Activated CD4-positive, alpha-beta T cell treated with anti-CD3 and anti-CD28 coated beads, Interleukin-2, amount 50 U/mL, for 48 hours (primary cell): ENCODE measurements at regions not wholly inside any gene's neighbourhood (a gene's known extent, or its start where the extent isn't known, plus 50 kb on each side); places are given as distances from the start of the nearest gene placed in this dataset.
"Not testable (repeated sequence)": the region's sequence is repeated elsewhere in the genome, so short reads cannot be mapped to it uniquely, and the experiment has no call there.

Source experiments
- DNase-seq, 2 experiments: peaks; one replicate each; pipeline ENCODE4 v3.0.0-alpha.2; 2020

DNA sequence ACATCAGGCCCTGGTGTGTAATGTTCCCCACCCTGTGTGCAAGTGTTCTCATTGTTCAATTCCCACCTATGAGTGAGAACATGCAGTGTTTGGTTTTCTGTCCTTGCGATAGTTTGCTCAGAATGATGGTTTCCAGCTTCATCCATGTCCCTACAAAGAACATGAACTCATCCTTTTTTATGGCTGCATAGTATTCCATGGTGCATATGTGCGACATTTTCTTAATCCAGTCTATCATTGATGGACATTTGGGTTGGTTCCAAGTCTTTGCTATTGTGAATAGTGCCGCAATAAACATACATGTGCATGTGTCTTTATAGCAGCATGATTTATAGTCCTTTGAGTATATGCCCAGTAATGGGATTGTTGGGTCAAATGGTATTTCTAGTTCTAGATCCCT is 60.5 kb upstream of the PSME4 start:
- DNase-seq: not testable (repeated sequence)

DNA sequence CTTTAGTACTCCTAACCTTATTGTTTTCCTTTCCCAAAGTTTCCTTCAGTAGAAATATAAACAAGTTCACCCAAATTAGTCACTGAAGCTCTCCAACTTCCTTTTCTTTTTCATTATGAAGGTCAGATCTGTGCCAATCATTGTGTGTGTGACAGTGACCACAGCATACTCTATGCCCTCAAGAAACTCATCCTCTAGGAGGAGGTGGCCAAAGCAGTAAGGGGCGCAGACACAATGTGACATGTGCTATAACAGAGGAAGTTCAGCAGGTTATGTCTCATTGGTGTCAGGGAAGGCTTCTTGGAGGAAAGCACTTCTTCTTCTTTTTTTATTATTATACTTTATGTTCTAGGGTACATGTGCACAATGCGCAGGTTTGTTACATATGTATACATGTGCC is 60.0 kb upstream of the PSME4 start:
- no peak for DNase-seq

DNA sequence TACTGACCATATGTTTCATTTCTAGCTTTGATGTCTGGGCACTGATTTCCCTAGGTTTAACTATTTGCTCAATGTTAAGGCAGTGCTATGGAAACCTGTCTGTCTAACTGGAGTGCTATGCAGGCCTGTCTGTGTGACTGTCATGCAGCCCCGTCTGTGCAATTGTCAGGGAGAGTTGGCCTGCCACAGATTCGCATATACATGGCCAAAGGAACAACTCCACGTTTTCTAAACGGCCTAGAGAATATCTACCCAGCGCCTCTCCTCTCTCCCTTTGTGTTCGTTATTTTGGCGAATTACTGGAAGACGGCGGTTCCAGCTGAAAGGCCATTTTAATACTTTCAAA is 59.6 kb upstream of the PSME4 start:
- no peak for DNase-seq

DNA sequence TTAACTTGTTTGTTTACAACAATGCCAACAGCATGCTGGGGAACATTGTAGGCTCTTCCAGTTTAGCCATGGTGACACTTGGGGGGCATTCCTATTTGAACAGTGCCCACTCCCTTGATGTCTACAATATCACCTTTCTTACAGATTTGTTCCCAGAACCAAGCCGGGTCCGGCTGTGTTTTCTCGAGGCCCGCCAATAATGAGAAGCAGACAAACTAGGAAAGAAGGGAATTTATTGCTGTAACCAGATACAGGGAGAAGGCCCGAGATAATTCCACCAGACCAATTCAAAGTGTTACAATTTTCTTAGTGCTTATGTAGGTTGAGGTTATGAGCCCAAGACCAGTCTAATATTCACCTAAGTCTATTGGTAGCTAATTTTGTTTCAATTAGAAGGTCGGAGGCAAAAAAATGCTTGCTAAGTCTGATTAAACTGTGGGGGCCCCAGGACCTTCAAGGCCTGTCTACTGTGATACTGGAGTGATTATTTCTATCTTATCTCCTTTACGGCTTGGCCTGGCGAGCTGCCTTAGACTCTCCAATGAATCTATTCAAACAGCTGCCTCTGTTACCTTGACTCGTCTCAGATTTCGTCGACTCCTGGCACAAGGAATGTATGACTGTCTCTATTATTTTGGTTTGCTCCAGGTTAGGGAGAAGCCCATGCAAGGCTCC is 59.1 kb upstream of the PSME4 start:
- no peak for DNase-seq

DNA sequence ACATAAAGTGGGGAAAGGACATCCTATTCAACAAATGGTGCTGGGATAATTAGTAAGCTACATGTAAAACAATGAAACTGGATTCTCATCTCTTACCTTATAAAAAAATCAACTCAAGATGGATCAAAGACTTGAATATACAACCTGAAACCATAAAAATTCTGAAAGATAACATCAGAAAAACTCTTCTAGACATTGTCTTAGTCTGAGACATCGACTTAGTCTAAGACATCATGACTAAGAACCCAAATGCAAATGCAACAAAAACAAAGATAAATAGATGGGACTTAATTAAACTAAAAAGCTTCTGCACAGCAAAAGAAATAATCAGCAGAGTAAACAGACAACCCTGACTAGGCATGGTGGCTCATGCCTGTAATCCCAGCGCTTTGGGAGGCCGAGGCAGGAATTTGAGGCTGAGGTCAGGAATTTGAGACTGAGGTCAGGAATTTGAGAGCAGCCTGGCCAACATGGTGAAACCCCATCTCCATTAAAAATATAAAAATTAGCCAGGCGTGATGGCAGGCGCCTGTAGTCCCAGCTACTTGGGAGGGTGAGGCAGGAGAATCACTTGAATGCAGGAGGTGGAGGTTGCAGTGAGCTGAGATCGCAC is 54.8 kb upstream of the PSME4 start:
- DNase-seq: not testable (repeated sequence)

DNA sequence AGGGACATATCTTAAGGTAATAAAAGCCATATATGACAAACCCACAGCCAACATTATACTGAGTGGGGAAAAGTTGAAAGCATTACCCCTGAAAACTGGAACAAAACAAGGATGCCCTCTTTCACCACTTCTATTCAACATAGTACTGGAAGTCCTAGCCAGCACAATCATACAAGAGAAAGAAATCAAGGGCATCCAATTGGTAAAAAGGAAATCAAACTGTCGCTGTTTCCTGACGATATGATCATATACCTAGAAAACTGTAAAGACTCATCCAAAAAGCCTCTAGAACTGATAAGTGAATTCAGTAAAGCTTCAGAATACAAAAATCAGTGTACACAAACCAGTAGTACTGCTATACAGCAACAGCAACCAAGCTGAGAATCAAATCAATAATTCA is 53.8 kb upstream of the PSME4 start:
- no peak for DNase-seq

DNA sequence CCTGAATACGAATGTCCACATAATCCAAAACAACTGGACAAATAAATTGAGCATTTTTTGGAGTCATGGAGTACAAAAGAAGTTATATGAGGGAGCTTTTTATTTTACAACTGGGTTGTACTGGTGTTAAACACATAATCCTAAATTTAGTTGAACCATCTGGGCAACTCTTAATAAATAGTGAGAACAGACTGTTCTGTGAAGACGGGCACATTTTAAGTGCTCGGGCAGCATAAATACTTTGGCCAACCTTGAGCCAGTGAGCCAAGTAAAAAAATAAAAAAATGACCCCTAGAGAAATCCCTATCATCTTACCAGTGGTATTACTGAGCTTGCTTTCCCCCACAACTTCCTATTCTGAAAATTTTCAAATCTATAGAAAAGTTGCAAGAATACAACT is 50.9 kb upstream of the PSME4 start:
- DNase-seq: no peak

DNA sequence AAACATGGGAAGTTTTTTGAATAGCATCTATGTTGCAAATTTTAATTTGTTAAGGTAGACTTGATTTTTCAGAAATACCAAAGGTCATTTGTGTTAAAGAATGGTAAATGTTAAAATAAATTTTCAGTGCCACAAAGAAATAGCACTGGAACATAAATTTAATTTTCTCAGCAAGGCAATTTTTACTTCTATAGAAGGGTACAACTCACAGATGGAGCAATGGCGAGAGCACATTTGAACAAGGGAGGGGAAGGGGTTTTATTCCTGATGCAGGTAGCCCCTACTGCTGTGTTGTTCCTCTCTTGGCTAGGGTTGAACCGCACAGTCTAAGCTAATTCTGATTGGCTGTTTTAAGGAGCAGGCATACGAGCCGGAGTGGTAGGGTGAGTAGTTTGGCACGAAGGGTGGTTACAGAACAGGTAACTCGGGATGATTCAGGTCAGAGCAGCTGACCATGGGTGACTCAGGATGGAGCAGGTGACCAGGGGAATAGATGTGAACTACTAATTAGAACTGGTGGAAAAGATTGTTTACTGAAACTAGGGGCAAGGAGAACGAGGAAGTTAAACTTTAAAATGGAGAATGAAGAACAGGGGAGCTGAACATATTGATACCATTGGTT is 50.1 kb upstream of the PSME4 start:
- no peak for DNase-seq
